Uterus (tissue), 2 donors: ENCODE measurements at regions not wholly inside any gene's neighbourhood (a gene's known extent, or its start where the extent isn't known, plus 50 kb on each side); places are given as distances from the start of the nearest gene placed in this dataset.

Source experiments
- CTCF ChIP-seq, 4 experiments: fragments of 200-600 bp in 2 of 4; fragments of 450-650 bp in 2 of 4; sonication (generic) in 2 of 4; IDR thresholded peaks; one replicate each; pipeline ENCODE4 v1.5.1; 2016 to 2019; ENCODE audit warnings: antibody characterized with exemption in 4 of 4, mild to moderate bottlenecking in 2 of 4, moderate library complexity in 1 of 4
- POLR2A ChIP-seq, 2 donors: fragments of 450-650 bp; IDR thresholded peaks; one replicate each; pipeline ENCODE4 v1.6.1; 2016; ENCODE audit warnings: antibody characterized with exemption in 2 of 2, mild to moderate bottlenecking in 1 of 2, moderate library complexity in 1 of 2

- TF ChIP-seq CTCF (IDR thresholded peaks at IDR 0.05) (no peak), POLR2A (IDR thresholded peaks at IDR 0.05) (no peak)
Measured at GRCh38 chr14:40402957-40403356, 970.7 kb upstream of the FBXO33 start.
